HepG2 (cell line): ENCODE measurements at regions not wholly inside any gene's neighbourhood (a gene's known extent, or its start where the extent isn't known, plus 50 kb on each side); places are given as distances from the start of the nearest gene placed in this dataset.

ENCODE experiments used
- ATAC-seq: fragments of 200-7000 bp; cut with Tn5 transposase; 3 replicates; pipeline ENCODE4 v1.9.1; 2020; ENCODE audit warnings: mild to moderate bottlenecking, moderate library complexity
- BruUV-seq: library from RNA; stranded (reverse); fragments of 400-500 nt; replicated peaks from 2 replicates; lab custom pipeline; 2021; lab: Mats Ljungman, UMichigan
- CTCF ChIA-PET: fragments of 300-600 bp; formaldehyde crosslinking; extraction: SDS; loops from one replicate; lab custom pipeline; 2021; ENCODE audit warnings: low total read pairs, inconsistent platforms, low intra/inter-chr PET ratio; lab: Yijun Ruan, JAX
- POLR2A ChIA-PET: fragments of 350-600 bp; sonication (Branson Sonifier 250); formaldehyde crosslinking; loops from one replicate; lab custom pipeline; 2020; ENCODE audit warnings: antibody characterized with exemption, inconsistent platforms; lab: Yijun Ruan, JAX
- DNase-seq: peaks from one replicate; pipeline ENCODE4 v3.0.0-alpha.2; 2015; ENCODE audit warnings: low spot score
- FAIRE-seq: peaks from 3 replicates; lab custom pipeline; 2011; peaks lifted over from hg19 to GRCh38; lab: Jason Lieb, UNC
- H2AFZ ChIP-seq: one replicate; pipeline ENCODE4 v1.6.1; 2011; ENCODE audit warnings: low read length, inconsistent platforms
- H3K27ac ChIP-seq: fragments of 300-600 bp; 3 replicates; pipeline ENCODE4 v1.8.0; 2011; ENCODE audit warnings: mixed run types, mild to moderate bottlenecking, mixed read lengths, low read length, inconsistent platforms; ENCODE audit not compliant: insufficient read depth; ENCODE audit errors: extremely low read length
- H3K27me3 ChIP-seq, 2 experiments: fragments of 200-600 bp in 1 of 2; 2 replicates in 1 of 2; 3 replicates in 1 of 2; pipeline versions ENCODE4 v1.6.0 to v1.8.0; 2011; ENCODE audit warnings: low read length in 2 of 2, mild to moderate bottlenecking in 2 of 2, moderate library complexity in 2 of 2, inconsistent platforms in 1 of 2; ENCODE audit not compliant: insufficient read depth in 2 of 2, control insufficient read depth in 1 of 2
- H3K36me3 ChIP-seq, 2 experiments: fragments of 200-600 bp in 1 of 2; replicated peaks in 1 of 2; 2 replicates in 1 of 2; 3 replicates in 1 of 2; pipeline versions ENCODE4 v1.5.1 to v1.8.0; 2011; ENCODE audit warnings: low read length in 2 of 2, inconsistent platforms in 1 of 2; ENCODE audit not compliant: insufficient read depth in 2 of 2, control insufficient read depth in 1 of 2
- H3K4me1 ChIP-seq: 2 replicates; pipeline ENCODE4 v1.5.1; 2012; ENCODE audit warnings: low read length, inconsistent platforms; ENCODE audit not compliant: insufficient read depth
- H3K4me2 ChIP-seq: 2 replicates; pipeline ENCODE4 v1.6.0; 2011; ENCODE audit warnings: low read depth, low read length, inconsistent platforms
- H3K4me3 ChIP-seq, 3 experiments: fragments of 200-600 bp in 1 of 3; sonication (generic), shearing (Covaris generic) in 1 of 3; replicated peaks in 1 of 3; 2 replicates each; pipeline ENCODE4 v1.5.1; 2011 to 2016; ENCODE audit warnings: low read length in 3 of 3, inconsistent platforms in 2 of 3, low read depth in 2 of 3, mild to moderate bottlenecking in 2 of 3, control low read depth in 1 of 3, mixed read lengths in 1 of 3; ENCODE audit not compliant: insufficient read depth in 1 of 3
- H3K79me2 ChIP-seq: one replicate; pipeline ENCODE4 v1.6.1; 2011; ENCODE audit warnings: low read length, inconsistent platforms; ENCODE audit not compliant: insufficient read depth
- H3K9ac ChIP-seq: 2 replicates; pipeline ENCODE4 v1.6.0; 2011; ENCODE audit warnings: mild to moderate bottlenecking, low read depth, low read length, inconsistent platforms; ENCODE audit not compliant: insufficient read depth
- H3K9me3 ChIP-seq: 2 replicates; pipeline ENCODE4 v1.5.1; 2012; ENCODE audit warnings: mild to moderate bottlenecking, low read length
- H4K20me1 ChIP-seq: 2 replicates; pipeline ENCODE4 v1.6.0; 2011; ENCODE audit warnings: inconsistent platforms, mild to moderate bottlenecking, low read length, moderate library complexity; ENCODE audit not compliant: insufficient read depth
- CHD2 ChIP-seq: IDR thresholded peaks from 2 replicates; pipeline ENCODE4 v1.6.1; 2011; ENCODE audit warnings: low read depth, low read length, improper control_type of control experiment
- GPN1 ChIP-seq: sonication (generic); formaldehyde crosslinking; IDR thresholded peaks from 2 replicates; pipeline ENCODE4 v1.5.1; 2020; ENCODE audit warnings: missing genetic modification reagents, borderline replicate concordance
- NFE2L2 ChIP-seq: fragments of 150-350 bp; IDR thresholded peaks from 2 replicates; pipeline ENCODE4 v1.6.1; 2014; ENCODE audit warnings: low read length
- NFKB2 ChIP-seq: sonication (generic); formaldehyde crosslinking; IDR thresholded peaks from 2 replicates; pipeline ENCODE4 v1.4.0; 2020; ENCODE audit warnings: missing genetic modification reagents, borderline replicate concordance
- NKX3-1 ChIP-seq: sonication (generic); formaldehyde crosslinking; IDR thresholded peaks from 2 replicates; pipeline ENCODE4 v1.5.0; 2020; ENCODE audit warnings: missing genetic modification reagents
- SOX6 ChIP-seq, 2 experiments: fragments of 450-650 bp in 1 of 2; sonication (generic) in 1 of 2; formaldehyde crosslinking in 1 of 2; IDR thresholded peaks; 2 replicates each; pipeline versions ENCODE4 v1.4.0 to v1.6.1; 2017 to 2020; ENCODE audit warnings: antibody characterized with exemption in 1 of 2, mild to moderate bottlenecking in 1 of 2, missing genetic modification reagents in 1 of 2
- TRIM22 ChIP-seq: fragments of 450-650 bp; IDR thresholded peaks from 2 replicates; pipeline ENCODE4 v1.6.1; 2017
- ZBTB42 ChIP-seq: sonication (generic); formaldehyde crosslinking; IDR thresholded peaks from 2 replicates; pipeline ENCODE4 v1.5.0; 2020; ENCODE audit warnings: mild to moderate bottlenecking, missing genetic modification reagents
- ZFP41 ChIP-seq: sonication (generic); formaldehyde crosslinking; IDR thresholded peaks from 2 replicates; pipeline ENCODE4 v1.4.0; 2020; ENCODE audit warnings: mild to moderate bottlenecking, missing genetic modification reagents, borderline replicate concordance
- ZNF800 ChIP-seq: sonication (generic); formaldehyde crosslinking; IDR thresholded peaks from 2 replicates; pipeline ENCODE4 v1.4.0; 2020; ENCODE audit warnings: missing genetic modification reagents
- WGBS: methylation state at CpG from one replicate; pipeline ENCODE4 v1.1.6; 2017; ENCODE audit warnings: low lambda C conversion rate; 5-methylcytosine and 5-hydroxymethylcytosine counted together
- in situ Hi-C: cut with HindIII; loops from 2 replicates; pipeline ENCODE4 v1.10.0; 2017; ENCODE audit warnings: low pct_unique_long_range_greater_than_20kb; ENCODE audit not compliant: extremely low pct_ligation_motif_present
- intact Hi-C: fragments of 100-400 bp; cut with micrococcal nuclease; formaldehyde crosslinking; loops from one replicate; pipeline ENCODE4 v1.10.0; 2022; ENCODE audit not compliant: unreplicated experiment
- TF ChIP-seq, protein P1 (sequence below): sonication (generic); formaldehyde crosslinking; IDR thresholded peaks from 2 replicates; pipeline ENCODE4 v1.8.0; 2022; ENCODE audit warnings: mild to moderate bottlenecking, missing genetic modification reagents, moderate library complexity

GRCh38 chr5:161183559-161183958 lies 331.5 kb upstream of the ATP10B start:
- BruUV-seq = no TSS peak
- Histone ChIP-seq H2AFZ (no peak overlapping the region), H3K36me3 (no peaks in the 10 kb centered on the region), H3K9me3 (peaks cover 13% of the 10 kb centered on the region; the same call in 1 of the 2 replicates), H3K79me2 (no peaks in the 10 kb centered on the region), H3K27me3 (no peaks in the 10 kb centered on the region), H3K27ac (no peak overlapping the region), H3K4me1 (no peaks in the 10 kb centered on the region), H4K20me1 (no peaks in the 10 kb centered on the region), H3K4me3 (no peak overlapping the region), H3K4me2 (no peak overlapping the region)
- intact Hi-C loops = no loop called here
- POLR2A ChIA-PET = no interaction called here
- DNase-seq = no peak
- CTCF ChIA-PET = no interaction called here
- TF ChIP-seq SOX6 (IDR thresholded peaks at IDR 0.05) = no peak
- TF ChIP-seq SOX6 (CRISPR knock-in tag; IDR thresholded peaks at IDR 0.05) = no peak
- no peak for TF ChIP-seq TRIM22
- no peak for TF ChIP-seq ZBTB42
- TF ChIP-seq, protein P1, sequence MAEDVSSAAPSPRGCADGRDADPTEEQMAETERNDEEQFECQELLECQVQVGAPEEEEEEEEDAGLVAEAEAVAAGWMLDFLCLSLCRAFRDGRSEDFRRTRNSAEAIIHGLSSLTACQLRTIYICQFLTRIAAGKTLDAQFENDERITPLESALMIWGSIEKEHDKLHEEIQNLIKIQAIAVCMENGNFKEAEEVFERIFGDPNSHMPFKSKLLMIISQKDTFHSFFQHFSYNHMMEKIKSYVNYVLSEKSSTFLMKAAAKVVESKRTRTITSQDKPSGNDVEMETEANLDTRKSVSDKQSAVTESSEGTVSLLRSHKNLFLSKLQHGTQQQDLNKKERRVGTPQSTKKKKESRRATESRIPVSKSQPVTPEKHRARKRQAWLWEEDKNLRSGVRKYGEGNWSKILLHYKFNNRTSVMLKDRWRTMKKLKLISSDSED = no peak
- no peak for TF ChIP-seq GPN1
- TF ChIP-seq ZFP41 (CRISPR knock-in tag) = no peak
- TF ChIP-seq NFE2L2 = no peak
- TF ChIP-seq, all 625 proteins: peak for 0
- ATAC-seq (no peak), FAIRE-seq (no peak)
- no peak overlapping the region for H3K9ac ChIP-seq
- in situ Hi-C loops = no loop called here

- no peaks in the 10 kb centered on the region for H3K4me1 ChIP-seq
- no peak overlapping the region for H3K4me2 ChIP-seq
- in situ Hi-C loops (no loop called here), intact Hi-C loops (no loop called here)
- 0% methylated on average over 2 of the region's 2 CpGs for WGBS
- ChIA-PET POLR2A (no interaction called here), CTCF (no interaction called here)
- H3K27ac ChIP-seq = no peak overlapping the region
- no peaks in the 10 kb centered on the region for H3K36me3 ChIP-seq
- no peak for FAIRE-seq
- no peak overlapping the region for H3K9ac ChIP-seq
- DNase-seq = no peak
- H3K9me3 ChIP-seq = peaks cover 13% of the 10 kb centered on the region; the same call in 1 of the 2 replicates
- no peaks in the 10 kb centered on the region for H3K79me2 ChIP-seq
- H4K20me1 ChIP-seq = no peaks in the 10 kb centered on the region
- no peak for ATAC-seq
- BruUV-seq = no TSS peak
- no peak overlapping the region for H3K4me3 ChIP-seq
- no peaks in the 10 kb centered on the region for H3K27me3 ChIP-seq
- H2AFZ ChIP-seq = no peak overlapping the region
- TF ChIP-seq CHD2 = no peak
- no peak for TF ChIP-seq ZNF800 (CRISPR knock-in tag)
- no peak for TF ChIP-seq NKX3-1 (CRISPR knock-in tag)
- TF ChIP-seq NFKB2 (CRISPR knock-in tag) = no peak
Measured at GRCh38 chr5:161176221-161176620, 324.2 kb upstream of the ATP10B start.
